Loucy (cell line): ENCODE measurements at regions not wholly inside any gene's neighbourhood (a gene's known extent, or its start where the extent isn't known, plus 50 kb on each side); places are given as distances from the start of the nearest gene placed in this dataset.

Source experiments
- CTCF ChIP-seq: fragments of 200-600 bp; sonication (generic); conservative IDR thresholded peaks from 2 replicates; pipeline ENCODE4 v1.5.1; 2014; ENCODE audit warnings: mild to moderate bottlenecking, antibody characterized with exemption, low read length
- EZH2phosphoT487 ChIP-seq: fragments of 200-600 bp; IDR thresholded peaks from 2 replicates; pipeline ENCODE4 v1.6.1; 2018; ENCODE audit warnings: antibody characterized with exemption, mild to moderate bottlenecking, moderate library complexity, borderline replicate concordance

- TF ChIP-seq CTCF = no peak
- no peak for TF ChIP-seq EZH2phosphoT487
These were observed 204.4 kb upstream of the IER5L start for GRCh38 chr9:129382281-129383018.
